Mononuclear cell (primary cell): ENCODE measurements at regions not wholly inside any gene's neighbourhood (a gene's known extent, or its start where the extent isn't known, plus 50 kb on each side); places are given as distances from the start of the nearest gene placed in this dataset.
"Not testable (repeated sequence)": the region's sequence is repeated elsewhere in the genome, so short reads cannot be mapped to it uniquely, and the experiment has no call there.

ENCODE experiments used
- H3K27me3 ChIP-seq: 2 replicates; pipeline ENCODE4 v1.6.0; 2011; ENCODE audit warnings: low read length, control low read depth; ENCODE audit not compliant: insufficient read depth
- H3K4me1 ChIP-seq: 2 replicates; pipeline ENCODE4 v1.5.1; 2011; ENCODE audit warnings: mild to moderate bottlenecking, low read length, control low read depth; ENCODE audit not compliant: insufficient read depth
- H3K4me3 ChIP-seq: 2 replicates; pipeline ENCODE4 v1.5.1; 2011; ENCODE audit warnings: mild to moderate bottlenecking, low read length, moderate library complexity
- H3K9me3 ChIP-seq: 2 replicates; pipeline ENCODE4 v1.5.1; 2011; ENCODE audit warnings: low read depth, mild to moderate bottlenecking, control low read depth, low read length

GRCh38 chr11:115611343-115611742 is 107.1 kb upstream of the CADM1 start:
- Histone ChIP-seq H3K9me3 (no peaks in the 10 kb centered on the region), H3K4me3 (no peak overlapping the region), H3K4me1 (no peaks in the 10 kb centered on the region), H3K27me3 (no peaks in the 10 kb centered on the region)

- H3K4me1 ChIP-seq: no peaks in the 10 kb centered on the region
- H3K9me3 ChIP-seq: no peaks in the 10 kb centered on the region
- no peaks in the 10 kb centered on the region for H3K27me3 ChIP-seq
- no peak overlapping the region for H3K4me3 ChIP-seq
Measured at GRCh38 chr11:115610908-115611307, 106.7 kb upstream of the CADM1 start.

GRCh38 chr11:115610234-115610633 is 106.0 kb upstream of the CADM1 start:
- H3K4me1 ChIP-seq, H3K4me3 ChIP-seq, H3K27me3 ChIP-seq, H3K9me3 ChIP-seq: not testable (repeated sequence)

GRCh38 chr11:115608976-115609375 is 104.8 kb upstream of the CADM1 start:
- H3K4me3 ChIP-seq: no peak overlapping the region
- H3K27me3 ChIP-seq: no peaks in the 10 kb centered on the region
- no peaks in the 10 kb centered on the region for H3K9me3 ChIP-seq
- no peaks in the 10 kb centered on the region for H3K4me1 ChIP-seq

GRCh38 chr11:115607621-115608221 is 103.5 kb upstream of the CADM1 start:
- Histone ChIP-seq H3K27me3 (no peaks in the 10 kb centered on the region), H3K9me3 (no peaks in the 10 kb centered on the region), H3K4me1 (no peaks in the 10 kb centered on the region), H3K4me3 (no peak overlapping the region)

GRCh38 chr11:115606498-115607220 is 102.4 kb upstream of the CADM1 start:
- Histone ChIP-seq H3K4me1 (no peaks in the 10 kb centered on the region), H3K27me3 (no peaks in the 10 kb centered on the region), H3K4me3 (no peak overlapping the region), H3K9me3 (no peaks in the 10 kb centered on the region)

GRCh38 chr11:115605871-115606497 is 101.8 kb upstream of the CADM1 start:
- no peaks in the 10 kb centered on the region for H3K27me3 ChIP-seq
- H3K4me3 ChIP-seq: no peak overlapping the region
- no peaks in the 10 kb centered on the region for H3K9me3 ChIP-seq
- no peaks in the 10 kb centered on the region for H3K4me1 ChIP-seq

- not testable (repeated sequence) for H3K4me1 ChIP-seq, H3K4me3 ChIP-seq
Measured at GRCh38 chr11:115605397-115605796, 101.2 kb upstream of the CADM1 start.

GRCh38 chr11:115599125-115599524 is 94.9 kb upstream of the CADM1 start:
- Histone ChIP-seq H3K4me1 (no peaks in the 10 kb centered on the region), H3K27me3 (no peaks in the 10 kb centered on the region), H3K9me3 (no peaks in the 10 kb centered on the region), H3K4me3 (no peak overlapping the region)

More at GRCh38 chr11:115605397-115605796, 101.2 kb upstream of the CADM1 start:
- not testable (repeated sequence) for H3K9me3 ChIP-seq, H3K27me3 ChIP-seq

GRCh38 chr11:115598257-115598901 is 94.2 kb upstream of the CADM1 start:
- no peaks in the 10 kb centered on the region for H3K4me1 ChIP-seq
- no peak overlapping the region for H3K4me3 ChIP-seq
- H3K9me3 ChIP-seq: no peaks in the 10 kb centered on the region
- no peaks in the 10 kb centered on the region for H3K27me3 ChIP-seq

- no peak overlapping the region for H3K4me3 ChIP-seq
- no peaks in the 10 kb centered on the region for H3K27me3 ChIP-seq
- H3K4me1 ChIP-seq: no peaks in the 10 kb centered on the region
- H3K9me3 ChIP-seq: no peaks in the 10 kb centered on the region
Measured at GRCh38 chr11:115591380-115591779, 87.2 kb upstream of the CADM1 start.

- no peaks in the 10 kb centered on the region for H3K9me3 ChIP-seq
- H3K27me3 ChIP-seq: no peaks in the 10 kb centered on the region
- H3K4me3 ChIP-seq: no peak overlapping the region
- H3K4me1 ChIP-seq: no peaks in the 10 kb centered on the region
Measured at GRCh38 chr11:115590254-115590653, 86.0 kb upstream of the CADM1 start.

- Histone ChIP-seq H3K27me3 (no peaks in the 10 kb centered on the region), H3K9me3 (no peaks in the 10 kb centered on the region), H3K4me1 (no peaks in the 10 kb centered on the region), H3K4me3 (no peak overlapping the region)
Measured at GRCh38 chr11:115587718-115588342, 83.6 kb upstream of the CADM1 start.

- no peaks in the 10 kb centered on the region for H3K9me3 ChIP-seq
- no peaks in the 10 kb centered on the region for H3K4me1 ChIP-seq
- no peak overlapping the region for H3K4me3 ChIP-seq
- H3K27me3 ChIP-seq: no peaks in the 10 kb centered on the region
Measured at GRCh38 chr11:115585361-115586024, 81.3 kb upstream of the CADM1 start.
